Tibial nerve (tissue), 4 donors: ENCODE measurements at regions not wholly inside any gene's neighbourhood (a gene's known extent, or its start where the extent isn't known, plus 50 kb on each side); places are given as distances from the start of the nearest gene placed in this dataset.

Experiments
- DNase-seq, 2 donors: peaks; one replicate each; pipeline ENCODE4 v3.0.0-alpha.2; 2019; ENCODE audit warnings: low spot score in 2 of 2
- H3K27ac ChIP-seq, 4 donors: fragments of 200-600 bp; sonication (generic) in 3 of 4; one replicate each; pipeline ENCODE4 v1.5.1; 2017 to 2019; ENCODE audit warnings: mild to moderate bottlenecking in 1 of 4
- H3K27me3 ChIP-seq, 2 donors: fragments of 200-600 bp; sonication (generic) in 1 of 2; one replicate each; pipeline versions ENCODE4 v1.5.1 to v1.6.0; 2017 to 2019
- H3K36me3 ChIP-seq, 3 donors: fragments of 200-600 bp; sonication (generic); one replicate each; pipeline ENCODE4 v1.5.1; 2018 to 2019
- H3K4me1 ChIP-seq, 4 donors: fragments of 200-600 bp; sonication (generic) in 3 of 4; one replicate each; pipeline ENCODE4 v1.5.1; 2017 to 2019
- H3K4me3 ChIP-seq, 4 donors: fragments of 200-600 bp; sonication (generic) in 3 of 4; one replicate each; pipeline ENCODE4 v1.5.1; 2017 to 2019; ENCODE audit warnings: mild to moderate bottlenecking in 1 of 4, moderate library complexity in 1 of 4
- H3K9me3 ChIP-seq, 4 donors: fragments of 200-600 bp; sonication (generic) in 3 of 4; one replicate each; pipeline ENCODE4 v1.5.1; 2017 to 2019
- EP300 ChIP-seq, 2 donors: sonication (generic); formaldehyde crosslinking; IDR thresholded peaks; one replicate each; pipeline ENCODE4 v1.6.1; 2017; ENCODE audit warnings: antibody characterized with exemption in 2 of 2, mild to moderate bottlenecking in 1 of 2
- POLR2A ChIP-seq, 2 donors: fragments of 450-650 bp; IDR thresholded peaks; one replicate each; pipeline ENCODE4 v1.6.1; 2017; ENCODE audit warnings: antibody characterized with exemption in 2 of 2, mild to moderate bottlenecking in 2 of 2, moderate library complexity in 2 of 2
- WGBS, 2 donors: methylation state at CpG; one replicate each; pipeline ENCODE4 v1.1.5; 2018; 5-methylcytosine and 5-hydroxymethylcytosine counted together
- TF ChIP-seq, protein P1 (sequence below), 5 experiments: fragments of 200-600 bp in 3 of 5; fragments of 450-650 bp in 2 of 5; sonication (generic) in 3 of 5; IDR thresholded peaks; one replicate each; pipeline ENCODE4 v1.5.1; 2016 to 2019; ENCODE audit warnings: antibody characterized with exemption in 5 of 5, mild to moderate bottlenecking in 3 of 5, moderate library complexity in 2 of 5

DNA sequence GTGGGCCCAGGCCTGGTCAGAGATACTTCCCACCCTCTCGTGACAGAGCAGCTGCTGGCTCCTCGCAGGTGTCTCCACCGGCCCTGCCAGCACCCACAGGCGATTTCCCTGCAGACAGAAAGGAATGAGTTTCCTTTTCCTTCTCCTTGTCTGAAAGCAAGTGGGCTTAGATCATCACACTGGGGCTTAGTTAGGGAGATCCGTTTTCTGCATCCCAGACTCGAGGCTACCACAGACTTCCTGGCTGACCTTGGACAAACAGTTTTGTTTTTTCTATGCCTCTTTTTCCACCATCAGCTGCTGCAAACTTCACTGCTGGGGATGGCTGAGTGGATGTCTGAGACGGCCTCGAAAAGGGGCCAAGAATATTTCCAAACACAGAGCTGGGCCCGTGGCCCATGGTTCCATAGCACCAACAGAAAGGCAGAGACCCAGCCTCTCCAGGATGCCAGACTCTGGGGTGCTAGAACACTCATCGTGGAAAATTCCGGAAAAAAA lies 86.5 kb downstream of the BANF2 start:
- TF ChIP-seq, protein P1, sequence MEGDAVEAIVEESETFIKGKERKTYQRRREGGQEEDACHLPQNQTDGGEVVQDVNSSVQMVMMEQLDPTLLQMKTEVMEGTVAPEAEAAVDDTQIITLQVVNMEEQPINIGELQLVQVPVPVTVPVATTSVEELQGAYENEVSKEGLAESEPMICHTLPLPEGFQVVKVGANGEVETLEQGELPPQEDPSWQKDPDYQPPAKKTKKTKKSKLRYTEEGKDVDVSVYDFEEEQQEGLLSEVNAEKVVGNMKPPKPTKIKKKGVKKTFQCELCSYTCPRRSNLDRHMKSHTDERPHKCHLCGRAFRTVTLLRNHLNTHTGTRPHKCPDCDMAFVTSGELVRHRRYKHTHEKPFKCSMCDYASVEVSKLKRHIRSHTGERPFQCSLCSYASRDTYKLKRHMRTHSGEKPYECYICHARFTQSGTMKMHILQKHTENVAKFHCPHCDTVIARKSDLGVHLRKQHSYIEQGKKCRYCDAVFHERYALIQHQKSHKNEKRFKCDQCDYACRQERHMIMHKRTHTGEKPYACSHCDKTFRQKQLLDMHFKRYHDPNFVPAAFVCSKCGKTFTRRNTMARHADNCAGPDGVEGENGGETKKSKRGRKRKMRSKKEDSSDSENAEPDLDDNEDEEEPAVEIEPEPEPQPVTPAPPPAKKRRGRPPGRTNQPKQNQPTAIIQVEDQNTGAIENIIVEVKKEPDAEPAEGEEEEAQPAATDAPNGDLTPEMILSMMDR (IDR thresholded peaks at IDR 0.05): no peak
- TF ChIP-seq EP300 (IDR thresholded peaks at IDR 0.05) (no peak), POLR2A (IDR thresholded peaks at IDR 0.05) (no peak)
- Histone ChIP-seq H3K4me3 (no peak overlapping the region), H3K4me1 (peaks cover 0 to 10% (median 0%) of the 10 kb centered on the region in 4 donors), H3K9me3 (no peaks in the 10 kb centered on the region), H3K36me3 (no peaks in the 10 kb centered on the region), H3K27ac (peak overlapping the region in 1 of 4 donors; percentile 33), H3K27me3 (no peaks in the 10 kb centered on the region)
- WGBS, 2 donors: 47 to 50% methylated on average over 11 of the region's 11 CpGs
- no peak for DNase-seq
